GM18505 (cell line): ENCODE measurements at regions not wholly inside any gene's neighbourhood (a gene's known extent, or its start where the extent isn't known, plus 50 kb on each side); places are given as distances from the start of the nearest gene placed in this dataset.
"Not testable (repeated sequence)": the region's sequence is repeated elsewhere in the genome, so short reads cannot be mapped to it uniquely, and the experiment has no call there.

Experiments
- ATAC-seq: cut with Tn5 transposase; IDR thresholded peaks from one replicate; pipeline ENCODE4 v1.9.1; 2021; ENCODE audit not compliant: unreplicated experiment
- POLR2A ChIP-seq: IDR thresholded peaks from 4 replicates; pipeline ENCODE4 v1.6.1; 2011; ENCODE audit warnings: borderline replicate concordance; ENCODE audit not compliant: insufficient read depth, insufficient read length; ENCODE audit errors: extremely low read depth

- ATAC-seq: no peak
- no peak for TF ChIP-seq POLR2A
These were observed 181.5 kb upstream of the SFSWAP start for GRCh38 chr12:131529196-131530040.

DNA sequence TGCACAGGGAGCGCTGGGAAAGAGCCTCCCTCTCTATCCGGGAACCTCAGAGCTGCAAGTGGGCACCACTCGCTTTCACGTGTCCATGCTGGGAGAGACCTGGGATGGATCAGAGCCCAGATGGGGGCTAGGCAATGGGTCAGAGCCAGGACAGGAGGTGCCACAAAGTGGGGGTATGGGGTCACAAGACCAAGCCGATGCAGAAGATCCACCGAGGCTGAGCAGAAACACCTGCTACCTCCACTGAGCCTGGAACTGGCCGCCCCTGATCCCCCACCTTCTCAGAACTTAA, 180.9 kb upstream of the SFSWAP start:
- no peak for ATAC-seq
- TF ChIP-seq POLR2A: no peak

GRCh38 chr12:131530422-131530821, 180.5 kb upstream of the SFSWAP start:
- no peak for ATAC-seq
- TF ChIP-seq POLR2A: no peak

DNA sequence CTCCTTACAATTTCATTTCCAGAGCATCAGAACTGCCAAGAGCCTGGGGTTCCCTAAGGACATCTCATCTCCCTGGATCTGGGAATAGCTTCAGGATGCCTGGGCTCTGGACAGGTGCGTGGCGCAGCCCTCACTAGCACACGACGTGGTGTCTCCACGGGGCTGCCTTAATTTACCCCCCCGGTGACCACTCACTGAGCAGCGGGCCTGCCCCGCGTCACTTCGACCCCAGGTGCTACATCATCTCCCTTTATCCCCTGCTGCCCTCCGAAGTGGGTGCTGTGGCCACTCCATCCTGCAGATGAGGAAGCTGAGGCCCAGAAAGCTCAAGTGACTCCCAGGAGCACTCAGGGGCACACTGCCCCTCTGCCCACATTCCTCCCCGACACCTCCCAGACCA, 177.8 kb upstream of the SFSWAP start:
- no peak for ATAC-seq
- no peak for TF ChIP-seq POLR2A

GRCh38 chr12:131535779-131536178, 175.1 kb upstream of the SFSWAP start:
- TF ChIP-seq POLR2A: no peak
- no peak for ATAC-seq

- TF ChIP-seq POLR2A: no peak
- no peak for ATAC-seq
These were observed 174.6 kb upstream of the SFSWAP start for GRCh38 chr12:131536337-131536736.

- ATAC-seq: no peak
- TF ChIP-seq POLR2A: no peak
These were observed 174.1 kb upstream of the SFSWAP start for GRCh38 chr12:131536766-131537165.

DNA sequence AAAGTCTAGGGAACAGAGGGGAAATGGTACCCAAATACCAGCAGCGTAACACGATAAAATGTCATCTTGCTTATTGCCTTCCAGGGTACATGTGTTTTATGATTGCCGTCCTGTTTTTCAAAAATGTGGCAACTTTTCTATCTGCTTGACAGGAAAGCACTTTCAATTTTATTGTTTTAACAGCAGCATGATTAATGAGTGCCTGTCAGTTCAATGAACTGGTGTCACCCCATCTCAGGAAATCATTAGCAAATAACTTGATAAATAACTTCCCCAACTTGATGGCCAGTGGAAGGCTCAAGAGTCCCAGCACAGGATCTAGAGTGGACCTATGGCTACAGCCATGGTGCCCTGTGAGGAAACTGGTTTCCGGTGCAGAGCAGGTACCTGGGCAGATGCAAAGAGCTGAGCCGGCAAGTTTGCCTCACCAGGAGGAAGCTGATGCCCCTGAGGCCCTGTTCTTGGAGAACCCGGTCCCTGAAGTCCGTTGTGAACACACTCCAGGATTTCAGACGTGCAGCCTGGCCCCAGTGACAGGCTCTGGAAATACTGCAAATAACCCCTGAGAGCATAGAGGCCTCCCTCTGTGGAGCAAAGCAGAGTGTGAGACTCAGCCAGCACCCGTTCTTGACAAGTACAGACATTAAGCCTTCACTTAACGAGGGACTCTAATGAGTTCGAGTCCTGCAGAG, 173.5 kb upstream of the SFSWAP start:
- ATAC-seq: no peak

GRCh38 chr12:131539381-131539780, 171.5 kb upstream of the SFSWAP start:
- no peak for TF ChIP-seq POLR2A
- ATAC-seq: no peak

More for the DNA sequence above, 173.5 kb upstream of the SFSWAP start:
- TF ChIP-seq POLR2A: no peak

DNA sequence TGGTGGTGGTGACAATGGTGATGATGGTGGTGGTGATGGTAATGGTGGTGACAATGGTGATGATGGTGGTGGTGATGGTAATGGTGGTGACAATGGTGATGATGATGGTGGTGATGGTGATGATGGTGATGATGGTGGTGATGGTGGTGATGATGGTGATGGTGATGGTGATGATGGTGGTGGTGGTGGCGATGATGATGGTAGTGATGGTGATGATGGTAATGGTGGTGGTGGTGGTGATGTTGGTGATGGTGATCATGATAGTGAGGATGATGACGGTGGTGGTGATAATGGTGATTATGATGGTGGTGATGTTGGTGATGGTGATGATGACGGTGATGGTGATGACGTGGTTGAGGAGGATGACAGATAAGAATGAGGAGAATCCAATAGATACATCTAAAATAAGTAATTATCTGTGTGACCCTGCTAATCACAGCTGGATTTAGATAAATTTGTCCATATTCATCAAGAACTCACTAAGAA, 170.7 kb upstream of the SFSWAP start:
- no peak for ATAC-seq
- TF ChIP-seq POLR2A: no peak

- ATAC-seq: not testable (repeated sequence)
These were observed 169.4 kb upstream of the SFSWAP start for GRCh38 chr12:131541512-131541911.

DNA sequence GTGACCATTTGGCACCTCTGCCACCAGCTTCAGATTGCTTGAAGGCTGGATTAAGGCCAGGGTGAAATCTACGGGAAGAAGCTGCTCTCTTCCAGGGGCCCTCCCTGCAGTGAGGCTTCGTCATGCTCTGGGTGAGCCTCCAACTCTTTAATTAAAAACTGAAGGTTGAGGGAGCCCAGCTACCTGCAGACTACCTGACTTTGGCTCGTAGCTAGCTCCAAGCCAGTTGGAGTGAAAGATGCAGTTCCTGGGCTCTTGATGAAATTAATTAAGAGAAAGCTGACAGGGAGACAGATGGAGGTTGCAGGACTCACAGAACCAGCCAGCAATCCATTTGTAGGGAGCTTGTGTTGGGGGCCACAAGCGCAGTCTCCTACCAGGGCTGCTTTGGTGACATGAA, 168.5 kb upstream of the SFSWAP start:
- no peak for TF ChIP-seq POLR2A
- ATAC-seq: no peak

DNA sequence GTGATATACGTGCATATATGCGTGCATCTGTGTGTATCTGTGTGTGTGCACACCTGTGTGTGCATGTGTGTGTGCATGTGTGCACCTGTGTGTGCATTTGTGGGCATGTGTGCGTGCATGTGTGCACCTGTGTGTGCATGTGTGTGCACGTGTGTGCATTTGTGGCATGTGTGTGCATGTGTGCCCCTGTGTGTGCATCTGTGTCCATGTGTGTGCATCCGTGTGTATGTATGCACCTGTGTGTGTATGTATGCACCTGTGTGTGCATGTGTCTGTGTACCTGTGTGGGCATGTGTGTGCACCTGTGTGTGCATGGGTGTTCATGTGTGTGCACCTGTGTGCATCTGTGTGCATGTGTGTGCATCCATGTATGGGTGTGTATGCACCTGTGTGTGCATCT, 167.8 kb upstream of the SFSWAP start:
- TF ChIP-seq POLR2A: no peak
- no peak for ATAC-seq

- ATAC-seq: no peak
- TF ChIP-seq POLR2A: no peak
These were observed 163.3 kb upstream of the SFSWAP start for GRCh38 chr12:131547555-131547954.
